ENCODE measurements at regions not wholly inside any gene's neighbourhood (a gene's known extent, or its start where the extent isn't known, plus 50 kb on each side); places are given as distances from the start of the nearest gene placed in this dataset.
"Not testable (repeated sequence)": the region's sequence is repeated elsewhere in the genome, so short reads cannot be mapped to it uniquely, and the experiment has no call there.

GRCh38 chr4:26048378-26048882, 134.4 kb downstream of the SMIM20 start:
- no peak for DNase-seq

GRCh38 chr4:26048950-26049349, 134.9 kb downstream of the SMIM20 start:
- no peak for DNase-seq

GRCh38 chr4:26049447-26049846, 135.4 kb downstream of the SMIM20 start:
- DNase-seq: no peak

GRCh38 chr4:26050212-26050643, 136.2 kb downstream of the SMIM20 start:
- no peak for DNase-seq

GRCh38 chr4:26050671-26051070, 136.7 kb downstream of the SMIM20 start:
- DNase-seq: no peak

- no peak for DNase-seq
These were observed 137.2 kb downstream of the SMIM20 start for GRCh38 chr4:26051240-26051639.

- DNase-seq: no peak
These were observed 138.9 kb downstream of the SMIM20 start for GRCh38 chr4:26052663-26053541.

GRCh38 chr4:26053761-26054160, 139.7 kb downstream of the SMIM20 start:
- no peak for DNase-seq

GRCh38 chr4:26055855-26056254, 141.8 kb downstream of the SMIM20 start:
- no peak for DNase-seq

- no peak for DNase-seq
These were observed 142.4 kb downstream of the SMIM20 start for GRCh38 chr4:26056406-26056805.

- DNase-seq: not testable (repeated sequence)
These were observed 143.8 kb downstream of the SMIM20 start for GRCh38 chr4:26057839-26058238.

GRCh38 chr4:26058537-26058936, 144.5 kb downstream of the SMIM20 start:
- peak; percentile 59 for DNase-seq

GRCh38 chr4:26059391-26060154, 145.6 kb downstream of the SMIM20 start:
- no peak for DNase-seq

- DNase-seq: no peak
These were observed 146.3 kb downstream of the SMIM20 start for GRCh38 chr4:26060286-26060685.

- peak; percentile 59 for DNase-seq
These were observed 147.4 kb downstream of the SMIM20 start for GRCh38 chr4:26061248-26061986.

- no peak for DNase-seq
These were observed 148.2 kb downstream of the SMIM20 start for GRCh38 chr4:26062215-26062614.

GRCh38 chr4:26064009-26064408, 150.0 kb downstream of the SMIM20 start:
- DNase-seq: not testable (repeated sequence)

GRCh38 chr4:26065833-26066232, 151.8 kb downstream of the SMIM20 start:
- no peak for DNase-seq

GRCh38 chr4:26067035-26067434, 153.0 kb downstream of the SMIM20 start:
- DNase-seq: no peak

- peak; percentile 35 for DNase-seq
These were observed 155.2 kb downstream of the SMIM20 start for GRCh38 chr4:26069218-26069617.

GRCh38 chr4:26071688-26072087, 157.7 kb downstream of the SMIM20 start:
- no peak for DNase-seq

GRCh38 chr4:26073886-26074560, 160.0 kb downstream of the SMIM20 start:
- DNase-seq: peak; percentile 59

Measured in activated CD4-positive, alpha-beta T cell treated with anti-CD3 and anti-CD28 coated beads, Interleukin-2, amount 50 U/mL, for 16 hours (primary cell).